ENCODE measurements at regions not wholly inside any gene's neighbourhood (a gene's known extent, or its start where the extent isn't known, plus 50 kb on each side); places are given as distances from the start of the nearest gene placed in this dataset.

- H3K27me3 ChIP-seq: no peaks in the 10 kb centered on the region
- TF ChIP-seq CTCF (IDR thresholded peaks at IDR 0.05) (no peak), POLR2AphosphoS5 (IDR thresholded peaks at IDR 0.05; ENCODE audit: insufficient read depth in 1 of 2, low read depth in 1 of 2) (no peak), POLR2A (IDR thresholded peaks at IDR 0.05) (no peak)
- no peak overlapping the region for H3K4me3 ChIP-seq
Measured at GRCh38 chr1:99520121-99520520, 125.8 kb upstream of the PALMD start.

GRCh38 chr1:99525331-99525730 is 120.6 kb upstream of the PALMD start:
- Histone ChIP-seq H3K36me3 (no peaks in the 10 kb centered on the region), H3K27ac (no peak overlapping the region), H3K4me3 (no peak overlapping the region), H3K27me3 (no peaks in the 10 kb centered on the region), H3K9me3 (no peaks in the 10 kb centered on the region), H3K4me1 (no peaks in the 10 kb centered on the region)
- TF ChIP-seq CTCF (IDR thresholded peaks at IDR 0.05) (no peak), POLR2AphosphoS5 (IDR thresholded peaks at IDR 0.05; ENCODE audit: insufficient read depth in 1 of 2, low read depth in 1 of 2) (no peak), POLR2A (IDR thresholded peaks at IDR 0.05) (no peak)
- DNase-seq (ENCODE audit: extremely low spot score in 2 of 2): no peak
- intact Hi-C loops (cut with DNase I): no loop called here

More at GRCh38 chr1:99520121-99520520, 125.8 kb upstream of the PALMD start:
- Histone ChIP-seq H3K27ac (no peak overlapping the region), H3K36me3 (no peaks in the 10 kb centered on the region), H3K4me1 (no peaks in the 10 kb centered on the region), H3K9me3 (no peaks in the 10 kb centered on the region)
- intact Hi-C loops (cut with DNase I): no loop called here
- DNase-seq (ENCODE audit: extremely low spot score in 2 of 2): no peak

GRCh38 chr1:99527078-99527477 is 118.8 kb upstream of the PALMD start:
- no peak overlapping the region for H3K4me3 ChIP-seq
- no peaks in the 10 kb centered on the region for H3K4me1 ChIP-seq
- H3K36me3 ChIP-seq: no peaks in the 10 kb centered on the region
- no peak for DNase-seq (ENCODE audit: extremely low spot score in 2 of 2)
- no peak overlapping the region for H3K27ac ChIP-seq
- intact Hi-C loops (cut with DNase I): no loop called here
- TF ChIP-seq POLR2A (IDR thresholded peaks at IDR 0.05): no peak
- H3K27me3 ChIP-seq: no peaks in the 10 kb centered on the region
- H3K9me3 ChIP-seq: no peaks in the 10 kb centered on the region

GRCh38 chr1:99527545-99527944 is 118.4 kb upstream of the PALMD start:
- TF ChIP-seq CTCF (IDR thresholded peaks at IDR 0.05) (no peak), POLR2AphosphoS5 (IDR thresholded peaks at IDR 0.05; ENCODE audit: insufficient read depth in 1 of 2, low read depth in 1 of 2) (no peak), POLR2A (IDR thresholded peaks at IDR 0.05) (no peak)
- DNase-seq (ENCODE audit: extremely low spot score in 2 of 2): no peak
- Histone ChIP-seq H3K36me3 (no peaks in the 10 kb centered on the region), H3K27ac (no peak overlapping the region), H3K4me1 (no peaks in the 10 kb centered on the region), H3K4me3 (no peak overlapping the region), H3K9me3 (no peaks in the 10 kb centered on the region), H3K27me3 (no peaks in the 10 kb centered on the region)
- intact Hi-C loops (cut with DNase I): no loop called here

DNA sequence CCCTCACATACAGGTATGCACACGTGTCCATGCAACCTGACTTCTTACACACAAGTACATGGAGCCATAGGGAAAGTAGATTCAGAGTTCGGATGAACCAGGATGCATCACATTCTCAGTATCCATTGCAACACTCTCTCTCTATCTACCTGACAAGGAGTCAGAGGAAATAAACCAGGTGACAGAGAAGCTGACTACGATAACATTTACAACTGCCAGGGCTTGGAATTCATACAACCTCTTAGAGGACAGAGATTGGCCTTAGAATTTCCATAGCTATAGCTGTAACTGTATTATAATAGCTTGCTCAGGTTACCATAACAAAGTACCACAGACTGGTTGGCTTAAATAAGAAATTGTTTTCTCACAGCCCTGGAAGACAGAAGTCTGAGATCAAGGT is 116.9 kb upstream of the PALMD start:
- Histone ChIP-seq H3K27ac (no peak overlapping the region), H3K27me3 (no peaks in the 10 kb centered on the region), H3K4me1 (no peaks in the 10 kb centered on the region), H3K9me3 (no peaks in the 10 kb centered on the region), H3K36me3 (no peaks in the 10 kb centered on the region), H3K4me3 (no peak overlapping the region)
- DNase-seq (ENCODE audit: extremely low spot score in 2 of 2): no peak
- TF ChIP-seq POLR2A (IDR thresholded peaks at IDR 0.05) (no peak), CTCF (IDR thresholded peaks at IDR 0.05) (no peak), POLR2AphosphoS5 (IDR thresholded peaks at IDR 0.05; ENCODE audit: insufficient read depth in 1 of 2, low read depth in 1 of 2) (no peak)
- intact Hi-C loops (cut with DNase I): no loop called here

Measured in vagina (tissue), 2 donors.